Astrocyte of the cerebellum (primary cell): ENCODE measurements at regions not wholly inside any gene's neighbourhood (a gene's known extent, or its start where the extent isn't known, plus 50 kb on each side); places are given as distances from the start of the nearest gene placed in this dataset.
A peak's percentile ranks its signal among the peaks of the same experiment; 100 is the strongest.

Experiments used
- DNase-seq: peaks from one replicate; pipeline ENCODE4 v3.0.0-alpha.2; 2011; ENCODE audit warnings: low read depth
- H3K4me3 ChIP-seq: 2 replicates; pipeline ENCODE4 v1.5.1; 2011; ENCODE audit warnings: mild to moderate bottlenecking, low read depth, low read length, moderate library complexity
- in situ Hi-C: cut with HindIII; loops from 2 replicates; pipeline ENCODE4 v1.10.0; 2017; ENCODE audit warnings: low sequenced_read_pairs
- TF ChIP-seq, protein P1 (sequence below): IDR thresholded peaks from 2 replicates; pipeline ENCODE4 v1.5.1; 2012; ENCODE audit warnings: low read length, low read depth, moderate library complexity, mild to moderate bottlenecking; ENCODE audit errors: missing control alignments

DNA sequence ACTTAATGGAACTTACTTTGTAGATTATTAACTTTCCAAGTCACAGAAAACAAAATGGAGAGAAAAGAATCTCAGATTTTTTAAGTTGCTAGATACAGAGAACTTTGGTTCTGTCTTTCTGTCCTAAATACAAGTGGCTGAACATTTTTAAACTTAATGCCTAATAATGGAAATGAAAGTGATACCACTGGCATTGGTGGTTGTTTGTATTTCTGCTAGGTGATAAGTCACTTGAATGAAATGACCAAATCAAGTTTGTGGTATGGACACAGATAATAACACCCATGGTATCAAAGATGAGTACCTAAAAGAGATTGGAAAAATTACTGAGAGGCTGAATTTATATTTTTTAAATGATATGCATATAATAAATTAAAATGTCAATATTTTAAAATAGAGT lies 502.1 kb downstream of the CNTN6 start:
- TF ChIP-seq, protein P1, sequence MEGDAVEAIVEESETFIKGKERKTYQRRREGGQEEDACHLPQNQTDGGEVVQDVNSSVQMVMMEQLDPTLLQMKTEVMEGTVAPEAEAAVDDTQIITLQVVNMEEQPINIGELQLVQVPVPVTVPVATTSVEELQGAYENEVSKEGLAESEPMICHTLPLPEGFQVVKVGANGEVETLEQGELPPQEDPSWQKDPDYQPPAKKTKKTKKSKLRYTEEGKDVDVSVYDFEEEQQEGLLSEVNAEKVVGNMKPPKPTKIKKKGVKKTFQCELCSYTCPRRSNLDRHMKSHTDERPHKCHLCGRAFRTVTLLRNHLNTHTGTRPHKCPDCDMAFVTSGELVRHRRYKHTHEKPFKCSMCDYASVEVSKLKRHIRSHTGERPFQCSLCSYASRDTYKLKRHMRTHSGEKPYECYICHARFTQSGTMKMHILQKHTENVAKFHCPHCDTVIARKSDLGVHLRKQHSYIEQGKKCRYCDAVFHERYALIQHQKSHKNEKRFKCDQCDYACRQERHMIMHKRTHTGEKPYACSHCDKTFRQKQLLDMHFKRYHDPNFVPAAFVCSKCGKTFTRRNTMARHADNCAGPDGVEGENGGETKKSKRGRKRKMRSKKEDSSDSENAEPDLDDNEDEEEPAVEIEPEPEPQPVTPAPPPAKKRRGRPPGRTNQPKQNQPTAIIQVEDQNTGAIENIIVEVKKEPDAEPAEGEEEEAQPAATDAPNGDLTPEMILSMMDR = no peak
- in situ Hi-C loops = no loop called here
- no peak overlapping the region for H3K4me3 ChIP-seq
- DNase-seq = no peak

DNA sequence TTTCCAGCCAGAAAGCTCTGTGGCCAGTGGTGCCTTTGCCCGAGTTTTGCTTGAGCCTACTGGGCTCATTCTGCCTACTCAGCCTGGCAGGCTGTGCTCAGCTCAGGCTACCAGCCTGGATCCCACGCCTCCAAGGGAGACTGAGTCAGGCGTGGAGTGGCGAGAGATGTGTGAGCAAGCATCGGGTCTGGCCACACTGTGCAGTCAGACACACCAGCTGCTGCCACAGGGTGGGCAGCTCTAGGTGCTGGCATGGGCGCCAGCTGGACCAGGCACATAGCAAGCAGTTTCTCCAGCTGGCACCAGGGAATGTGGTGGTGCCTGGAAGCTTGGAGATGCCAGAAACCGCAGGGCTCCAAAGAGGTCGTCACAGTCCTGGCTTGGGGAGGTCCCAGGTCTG lies 498.5 kb upstream of the CNTN4 start:
- in situ Hi-C loops = no loop called here
- TF ChIP-seq, protein P1 = no peak
- no peak overlapping the region for H3K4me3 ChIP-seq
- no peak for DNase-seq

DNA sequence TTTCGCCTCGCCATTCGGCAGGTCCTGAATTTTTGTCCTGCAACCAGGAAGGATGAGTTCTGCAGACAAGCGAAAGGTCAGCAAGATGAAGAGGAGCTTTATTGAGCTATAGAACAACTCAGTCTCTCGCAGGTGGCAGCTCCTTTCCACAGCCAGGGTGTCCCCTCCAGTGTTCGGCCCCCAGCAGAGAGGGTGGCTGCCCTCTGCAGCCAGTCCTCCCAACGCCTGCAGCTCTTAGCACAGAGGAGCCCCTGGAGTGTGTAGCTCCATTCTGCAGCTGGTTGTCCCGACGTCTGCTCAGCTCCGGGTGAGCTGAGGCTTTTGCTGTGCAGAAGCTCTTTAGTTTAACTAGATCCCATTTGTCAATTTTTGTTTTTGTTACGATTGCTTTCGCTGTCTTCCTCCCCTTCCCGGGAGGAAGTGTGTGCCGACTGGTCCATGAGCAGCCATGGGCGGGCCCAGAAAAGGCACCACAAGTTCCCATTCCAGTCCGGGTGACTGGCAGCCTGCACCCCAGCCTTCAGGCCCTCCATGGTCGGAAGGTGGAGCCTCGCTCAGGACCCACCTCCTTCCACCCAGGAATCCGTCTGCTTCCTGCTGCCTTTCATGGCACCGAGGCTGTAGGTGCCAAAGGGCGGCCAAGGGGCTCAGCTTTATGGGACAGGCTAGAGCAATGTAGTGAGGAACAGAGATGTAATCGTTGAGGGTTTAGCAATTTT lies 497.8 kb upstream of the CNTN4 start:
- DNase-seq = no peak
- TF ChIP-seq, protein P1 = no peak
- in situ Hi-C loops = no loop called here
- no peak overlapping the region for H3K4me3 ChIP-seq

DNA sequence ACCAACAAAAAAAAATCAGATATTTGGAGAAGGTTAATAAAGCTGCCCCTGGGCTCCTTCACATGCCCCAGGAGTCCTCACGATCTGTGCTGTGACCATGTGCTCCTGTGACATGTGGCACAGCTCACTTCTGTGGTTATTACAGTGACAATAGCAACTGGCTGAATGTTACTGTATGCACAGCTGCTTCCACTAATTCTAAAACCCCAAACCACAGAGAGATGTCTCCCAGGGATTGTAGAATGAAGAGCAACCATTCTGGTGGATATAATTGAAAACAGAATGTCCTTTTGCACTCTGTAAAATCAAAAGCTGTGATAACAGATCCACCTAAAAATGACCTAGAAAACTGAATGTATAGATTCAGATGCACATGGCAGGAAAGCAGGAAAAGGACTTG lies 489.2 kb upstream of the CNTN4 start:
- TF ChIP-seq, protein P1 = no peak
- in situ Hi-C loops = no loop called here
- peak; percentile 27 for DNase-seq
- no peak overlapping the region for H3K4me3 ChIP-seq

DNA sequence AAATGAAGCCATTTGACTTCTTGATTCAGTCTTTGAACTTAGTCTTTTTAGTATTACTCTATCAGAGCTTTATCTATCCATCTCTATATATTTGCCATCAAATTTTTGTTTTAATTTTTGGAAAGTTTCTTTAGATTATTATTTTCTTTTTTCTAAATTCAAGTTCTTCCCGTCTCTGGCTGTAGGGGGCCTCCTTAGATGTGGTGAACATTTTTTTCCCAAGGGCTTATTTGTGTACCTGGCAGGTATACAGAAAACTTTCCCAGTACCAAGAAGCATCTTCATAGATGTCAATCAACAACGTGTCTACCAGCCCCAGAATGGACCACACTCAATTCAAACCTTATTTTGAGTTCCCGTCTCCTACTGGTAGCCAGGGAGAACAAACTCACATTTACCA lies 486.8 kb upstream of the CNTN4 start:
- in situ Hi-C loops = no loop called here
- TF ChIP-seq, protein P1 = no peak
- H3K4me3 ChIP-seq = no peak overlapping the region
- DNase-seq = no peak

DNA sequence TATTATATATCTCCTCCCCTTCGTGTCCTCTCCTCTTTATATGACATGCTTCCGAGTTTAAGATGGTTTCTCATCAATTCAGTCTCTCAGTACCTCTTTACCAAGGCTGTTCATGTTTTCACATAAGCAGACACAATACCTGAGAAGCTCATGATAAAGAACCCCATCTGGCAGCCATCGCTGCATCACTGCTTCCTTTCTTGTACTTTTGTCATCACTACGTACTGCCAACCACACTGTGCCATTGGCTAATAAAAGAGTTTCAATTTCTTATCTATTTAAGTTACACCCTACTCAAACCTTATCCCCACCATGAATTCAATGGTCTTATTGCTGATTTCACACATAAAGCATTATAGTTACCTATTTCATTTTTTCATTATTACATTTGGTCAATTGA lies 484.7 kb upstream of the CNTN4 start:
- TF ChIP-seq, protein P1 = no peak
- no peak overlapping the region for H3K4me3 ChIP-seq
- in situ Hi-C loops = no loop called here
- DNase-seq = no peak
